ENCODE measurements at regions not wholly inside any gene's neighbourhood (a gene's known extent, or its start where the extent isn't known, plus 50 kb on each side); places are given as distances from the start of the nearest gene placed in this dataset.
"Not testable (repeated sequence)": the region's sequence is repeated elsewhere in the genome, so short reads cannot be mapped to it uniquely, and the experiment has no call there.

DNA sequence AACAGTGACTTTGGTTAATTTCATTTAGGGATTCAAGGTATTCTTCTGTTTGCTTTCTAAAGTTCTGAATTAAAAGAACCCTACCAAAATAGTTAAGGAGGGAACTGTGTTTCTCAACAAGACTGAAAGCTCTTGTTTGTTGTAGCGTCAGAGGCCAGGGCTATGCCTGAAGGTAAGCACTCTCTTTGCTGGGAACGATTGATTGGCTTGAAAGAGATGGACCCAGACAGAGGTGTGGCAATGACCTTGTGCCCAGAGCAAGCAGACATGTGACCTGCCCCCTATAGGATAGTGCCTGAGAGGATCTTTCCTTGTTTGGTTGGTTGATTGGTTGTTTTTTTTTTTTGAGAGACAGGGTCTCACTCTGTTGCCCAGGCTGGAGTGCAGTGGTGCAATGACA, 68.3 kb upstream of the CECR2 start (continued):
- TF ChIP-seq, protein P1, sequence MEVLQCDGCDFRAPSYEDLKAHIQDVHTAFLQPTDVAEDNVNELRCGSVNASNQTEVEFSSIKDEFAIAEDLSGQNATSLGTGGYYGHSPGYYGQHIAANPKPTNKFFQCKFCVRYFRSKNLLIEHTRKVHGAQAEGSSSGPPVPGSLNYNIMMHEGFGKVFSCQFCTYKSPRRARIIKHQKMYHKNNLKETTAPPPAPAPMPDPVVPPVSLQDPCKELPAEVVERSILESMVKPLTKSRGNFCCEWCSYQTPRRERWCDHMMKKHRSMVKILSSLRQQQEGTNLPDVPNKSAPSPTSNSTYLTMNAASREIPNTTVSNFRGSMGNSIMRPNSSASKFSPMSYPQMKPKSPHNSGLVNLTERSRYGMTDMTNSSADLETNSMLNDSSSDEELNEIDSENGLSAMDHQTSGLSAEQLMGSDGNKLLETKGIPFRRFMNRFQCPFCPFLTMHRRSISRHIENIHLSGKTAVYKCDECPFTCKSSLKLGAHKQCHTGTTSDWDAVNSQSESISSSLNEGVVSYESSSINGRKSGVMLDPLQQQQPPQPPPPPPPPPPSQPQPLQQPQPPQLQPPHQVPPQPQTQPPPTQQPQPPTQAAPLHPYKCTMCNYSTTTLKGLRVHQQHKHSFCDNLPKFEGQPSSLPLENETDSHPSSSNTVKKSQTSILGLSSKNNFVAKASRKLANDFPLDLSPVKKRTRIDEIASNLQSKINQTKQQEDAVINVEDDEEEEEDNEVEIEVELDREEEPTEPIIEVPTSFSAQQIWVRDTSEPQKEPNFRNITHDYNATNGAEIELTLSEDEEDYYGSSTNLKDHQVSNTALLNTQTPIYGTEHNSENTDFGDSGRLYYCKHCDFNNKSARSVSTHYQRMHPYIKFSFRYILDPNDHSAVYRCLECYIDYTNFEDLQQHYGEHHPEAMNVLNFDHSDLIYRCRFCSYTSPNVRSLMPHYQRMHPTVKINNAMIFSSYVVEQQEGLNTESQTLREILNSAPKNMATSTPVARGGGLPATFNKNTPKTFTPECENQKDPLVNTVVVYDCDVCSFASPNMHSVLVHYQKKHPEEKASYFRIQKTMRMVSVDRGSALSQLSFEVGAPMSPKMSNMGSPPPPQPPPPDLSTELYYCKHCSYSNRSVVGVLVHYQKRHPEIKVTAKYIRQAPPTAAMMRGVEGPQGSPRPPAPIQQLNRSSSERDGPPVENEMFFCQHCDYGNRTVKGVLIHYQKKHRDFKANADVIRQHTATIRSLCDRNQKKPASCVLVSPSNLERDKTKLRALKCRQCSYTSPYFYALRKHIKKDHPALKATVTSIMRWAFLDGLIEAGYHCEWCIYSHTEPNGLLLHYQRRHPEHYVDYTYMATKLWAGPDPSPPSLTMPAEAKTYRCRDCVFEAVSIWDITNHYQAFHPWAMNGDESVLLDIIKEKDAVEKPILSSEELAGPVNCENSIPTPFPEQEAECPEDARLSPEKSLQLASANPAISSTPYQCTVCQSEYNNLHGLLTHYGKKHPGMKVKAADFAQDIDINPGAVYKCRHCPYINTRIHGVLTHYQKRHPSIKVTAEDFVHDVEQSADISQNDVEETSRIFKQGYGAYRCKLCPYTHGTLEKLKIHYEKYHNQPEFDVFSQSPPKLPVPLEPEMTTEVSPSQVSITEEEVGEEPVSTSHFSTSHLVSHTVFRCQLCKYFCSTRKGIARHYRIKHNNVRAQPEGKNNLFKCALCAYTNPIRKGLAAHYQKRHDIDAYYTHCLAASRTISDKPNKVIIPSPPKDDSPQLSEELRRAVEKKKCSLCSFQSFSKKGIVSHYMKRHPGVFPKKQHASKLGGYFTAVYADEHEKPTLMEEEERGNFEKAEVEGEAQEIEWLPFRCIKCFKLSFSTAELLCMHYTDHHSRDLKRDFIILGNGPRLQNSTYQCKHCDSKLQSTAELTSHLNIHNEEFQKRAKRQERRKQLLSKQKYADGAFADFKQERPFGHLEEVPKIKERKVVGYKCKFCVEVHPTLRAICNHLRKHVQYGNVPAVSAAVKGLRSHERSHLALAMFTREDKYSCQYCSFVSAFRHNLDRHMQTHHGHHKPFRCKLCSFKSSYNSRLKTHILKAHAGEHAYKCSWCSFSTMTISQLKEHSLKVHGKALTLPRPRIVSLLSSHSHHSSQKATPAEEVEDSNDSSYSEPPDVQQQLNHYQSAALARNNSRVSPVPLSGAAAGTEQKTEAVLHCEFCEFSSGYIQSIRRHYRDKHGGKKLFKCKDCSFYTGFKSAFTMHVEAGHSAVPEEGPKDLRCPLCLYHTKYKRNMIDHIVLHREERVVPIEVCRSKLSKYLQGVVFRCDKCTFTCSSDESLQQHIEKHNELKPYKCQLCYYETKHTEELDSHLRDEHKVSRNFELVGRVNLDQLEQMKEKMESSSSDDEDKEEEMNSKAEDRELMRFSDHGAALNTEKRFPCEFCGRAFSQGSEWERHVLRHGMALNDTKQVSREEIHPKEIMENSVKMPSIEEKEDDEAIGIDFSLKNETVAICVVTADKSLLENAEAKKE (CRISPR knock-in tag; IDR thresholded peaks at IDR 0.05) = no peak

DNA sequence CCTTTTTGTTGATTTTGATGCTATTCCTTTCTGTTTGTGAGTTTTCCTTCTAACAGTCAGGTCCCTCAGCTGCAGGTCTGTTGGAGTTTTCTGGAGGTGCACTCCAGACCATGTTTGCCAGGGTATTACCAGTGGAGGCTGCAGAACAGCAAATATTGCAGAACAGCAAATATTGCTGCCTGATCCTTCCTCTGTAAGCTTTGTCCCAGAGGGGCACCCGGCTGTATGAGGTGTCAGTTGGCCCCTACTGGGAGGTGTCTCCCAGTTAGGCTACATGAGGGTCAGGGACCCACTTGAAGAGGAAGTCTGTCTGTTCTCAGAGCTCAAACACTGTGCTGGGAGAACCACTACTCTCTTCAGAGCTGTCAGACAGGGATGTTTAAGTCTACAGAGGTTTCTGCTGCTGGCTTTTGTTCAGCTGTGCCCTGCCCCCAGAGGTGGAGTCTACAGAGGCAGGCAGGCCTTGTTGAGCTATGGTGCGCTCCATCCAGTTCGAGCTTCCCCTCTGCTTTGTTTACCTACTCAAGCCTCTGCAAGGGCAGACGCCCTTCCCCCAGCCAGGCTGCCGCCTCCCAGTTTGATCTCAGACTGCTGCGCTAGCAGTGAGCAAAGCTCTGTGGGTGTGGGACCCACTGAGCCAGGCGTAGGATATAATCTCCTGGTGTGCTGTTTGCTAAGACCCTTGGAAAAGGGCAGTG, 70.3 kb upstream of the CECR2 start:
- H3K27me3 ChIP-seq (ENCODE audit: insufficient read depth); H2AFZ ChIP-seq; H3K4me1 Mint-ChIP-seq; H3K4me3 ChIP-seq; H3K9me2 ChIP-seq (ENCODE audit: insufficient read depth); ATAC-seq; H3K4me3 Mint-ChIP-seq; H3K36me3 ChIP-seq (ENCODE audit: insufficient read depth); DNase-seq (ENCODE audit: low spot score); H4K20me1 ChIP-seq (replicated peaks; ENCODE audit: insufficient read depth); H3K4me1 ChIP-seq (ENCODE audit: insufficient read depth); H3K36me3 Mint-ChIP-seq (ENCODE audit: low read depth); H3F3A ChIP-seq (replicated peaks; ENCODE audit: low read depth); H3K27me3 Mint-ChIP-seq (ENCODE audit: insufficient read depth, low read depth, poor library complexity); H3K79me2 ChIP-seq (replicated peaks; ENCODE audit: insufficient read depth); H3K4me2 ChIP-seq; H3K27ac ChIP-seq (ENCODE audit: low read depth); H3K27ac Mint-ChIP-seq: not testable (repeated sequence)
- H3K9me3 Mint-ChIP-seq = peaks cover 18% of the 10 kb centered on the region

DNA sequence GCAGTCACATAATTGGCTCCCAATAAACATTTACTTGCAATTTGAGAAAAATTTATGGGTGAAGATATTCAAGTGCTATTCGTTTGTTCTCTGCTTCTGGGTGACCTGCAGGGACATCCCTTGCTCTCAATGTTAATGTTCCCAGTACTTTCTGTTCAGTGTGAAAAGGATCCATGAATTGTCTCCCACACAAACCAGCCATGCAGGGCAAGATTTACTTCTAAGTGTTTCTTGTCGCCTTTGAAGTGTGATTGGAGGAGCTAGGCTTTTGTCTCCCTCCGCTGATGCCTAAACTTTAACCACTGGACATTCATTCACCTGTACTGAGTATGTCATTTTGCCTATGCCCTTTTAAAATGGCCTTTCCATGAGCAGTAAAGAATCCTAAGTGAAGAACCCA, 66.4 kb upstream of the ADA2 start:
- peaks cover 6% of the 10 kb centered on the region; the same call in 1 of the 2 replicates for H3F3A ChIP-seq (replicated peaks; ENCODE audit: low read depth)
- no peak for ATAC-seq
- no peak overlapping the region for H3K27ac Mint-ChIP-seq
- TF ChIP-seq, protein P2, sequence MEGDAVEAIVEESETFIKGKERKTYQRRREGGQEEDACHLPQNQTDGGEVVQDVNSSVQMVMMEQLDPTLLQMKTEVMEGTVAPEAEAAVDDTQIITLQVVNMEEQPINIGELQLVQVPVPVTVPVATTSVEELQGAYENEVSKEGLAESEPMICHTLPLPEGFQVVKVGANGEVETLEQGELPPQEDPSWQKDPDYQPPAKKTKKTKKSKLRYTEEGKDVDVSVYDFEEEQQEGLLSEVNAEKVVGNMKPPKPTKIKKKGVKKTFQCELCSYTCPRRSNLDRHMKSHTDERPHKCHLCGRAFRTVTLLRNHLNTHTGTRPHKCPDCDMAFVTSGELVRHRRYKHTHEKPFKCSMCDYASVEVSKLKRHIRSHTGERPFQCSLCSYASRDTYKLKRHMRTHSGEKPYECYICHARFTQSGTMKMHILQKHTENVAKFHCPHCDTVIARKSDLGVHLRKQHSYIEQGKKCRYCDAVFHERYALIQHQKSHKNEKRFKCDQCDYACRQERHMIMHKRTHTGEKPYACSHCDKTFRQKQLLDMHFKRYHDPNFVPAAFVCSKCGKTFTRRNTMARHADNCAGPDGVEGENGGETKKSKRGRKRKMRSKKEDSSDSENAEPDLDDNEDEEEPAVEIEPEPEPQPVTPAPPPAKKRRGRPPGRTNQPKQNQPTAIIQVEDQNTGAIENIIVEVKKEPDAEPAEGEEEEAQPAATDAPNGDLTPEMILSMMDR (conservative IDR thresholded peaks at IDR 0.05; ENCODE audit: low read depth in 2 of 2) = no peak
- TF ChIP-seq, protein P3, sequence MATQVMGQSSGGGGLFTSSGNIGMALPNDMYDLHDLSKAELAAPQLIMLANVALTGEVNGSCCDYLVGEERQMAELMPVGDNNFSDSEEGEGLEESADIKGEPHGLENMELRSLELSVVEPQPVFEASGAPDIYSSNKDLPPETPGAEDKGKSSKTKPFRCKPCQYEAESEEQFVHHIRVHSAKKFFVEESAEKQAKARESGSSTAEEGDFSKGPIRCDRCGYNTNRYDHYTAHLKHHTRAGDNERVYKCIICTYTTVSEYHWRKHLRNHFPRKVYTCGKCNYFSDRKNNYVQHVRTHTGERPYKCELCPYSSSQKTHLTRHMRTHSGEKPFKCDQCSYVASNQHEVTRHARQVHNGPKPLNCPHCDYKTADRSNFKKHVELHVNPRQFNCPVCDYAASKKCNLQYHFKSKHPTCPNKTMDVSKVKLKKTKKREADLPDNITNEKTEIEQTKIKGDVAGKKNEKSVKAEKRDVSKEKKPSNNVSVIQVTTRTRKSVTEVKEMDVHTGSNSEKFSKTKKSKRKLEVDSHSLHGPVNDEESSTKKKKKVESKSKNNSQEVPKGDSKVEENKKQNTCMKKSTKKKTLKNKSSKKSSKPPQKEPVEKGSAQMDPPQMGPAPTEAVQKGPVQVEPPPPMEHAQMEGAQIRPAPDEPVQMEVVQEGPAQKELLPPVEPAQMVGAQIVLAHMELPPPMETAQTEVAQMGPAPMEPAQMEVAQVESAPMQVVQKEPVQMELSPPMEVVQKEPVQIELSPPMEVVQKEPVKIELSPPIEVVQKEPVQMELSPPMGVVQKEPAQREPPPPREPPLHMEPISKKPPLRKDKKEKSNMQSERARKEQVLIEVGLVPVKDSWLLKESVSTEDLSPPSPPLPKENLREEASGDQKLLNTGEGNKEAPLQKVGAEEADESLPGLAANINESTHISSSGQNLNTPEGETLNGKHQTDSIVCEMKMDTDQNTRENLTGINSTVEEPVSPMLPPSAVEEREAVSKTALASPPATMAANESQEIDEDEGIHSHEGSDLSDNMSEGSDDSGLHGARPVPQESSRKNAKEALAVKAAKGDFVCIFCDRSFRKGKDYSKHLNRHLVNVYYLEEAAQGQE (IDR thresholded peaks at IDR 0.05; ENCODE audit: unreplicated experiment) = no peak
- TF ChIP-seq CREB1 (CRISPR knock-in tag; IDR thresholded peaks at IDR 0.05; ENCODE audit: low read depth) (no peak), ZNF331 (CRISPR knock-in tag; IDR thresholded peaks at IDR 0.05; ENCODE audit: low read depth) (no peak), EZH2phosphoT487 (IDR thresholded peaks at IDR 0.05; ENCODE audit: unreplicated experiment) (no peak), NANOG (IDR thresholded peaks at IDR 0.05; ENCODE audit: borderline replicate concordance) (no peak), POLR2AphosphoS5 (IDR thresholded peaks at IDR 0.05; ENCODE audit: low read depth) (no peak), JUNB (IDR thresholded peaks at IDR 0.05; ENCODE audit: unreplicated experiment) (no peak)

More for the DNA sequence above, 66.4 kb upstream of the ADA2 start:
- Mint-ChIP-seq H3K4me3 (no peak overlapping the region), H3K9me3 (no peaks in the 10 kb centered on the region), H3K4me1 (0 out of 3 replicates have a peak, but pooled peaks cover 6% of the 10 kb centered on the region), H3K27me3 (ENCODE audit: insufficient read depth, low read depth, poor library complexity) (peaks cover 7% of the 10 kb centered on the region), H3K36me3 (ENCODE audit: low read depth) (no peaks in the 10 kb centered on the region)
- H4K20me1 ChIP-seq (replicated peaks; ENCODE audit: insufficient read depth) = no peaks in the 10 kb centered on the region
- no peak overlapping the region for H3K27ac ChIP-seq (ENCODE audit: low read depth)
- no peak overlapping the region for H3K4me3 ChIP-seq
- no peaks in the 10 kb centered on the region for H3K4me1 ChIP-seq (ENCODE audit: insufficient read depth)
- H2AFZ ChIP-seq = no peak overlapping the region
- no peak overlapping the region for H3K4me2 ChIP-seq
- H3K27me3 ChIP-seq (ENCODE audit: insufficient read depth) = no peaks in the 10 kb centered on the region
- no peaks in the 10 kb centered on the region for H3K79me2 ChIP-seq (replicated peaks; ENCODE audit: insufficient read depth)
- H3K9me2 ChIP-seq (ENCODE audit: insufficient read depth) = no peaks in the 10 kb centered on the region
- no peaks in the 10 kb centered on the region; the same call in 1 of the 2 replicates for H3K36me3 ChIP-seq (ENCODE audit: insufficient read depth)
- DNase-seq (ENCODE audit: low spot score) = no peak

All from GM23338 (cell line).